ENCODE measurements at regions not wholly inside any gene's neighbourhood (a gene's known extent, or its start where the extent isn't known, plus 50 kb on each side); places are given as distances from the start of the nearest gene placed in this dataset.

DNA sequence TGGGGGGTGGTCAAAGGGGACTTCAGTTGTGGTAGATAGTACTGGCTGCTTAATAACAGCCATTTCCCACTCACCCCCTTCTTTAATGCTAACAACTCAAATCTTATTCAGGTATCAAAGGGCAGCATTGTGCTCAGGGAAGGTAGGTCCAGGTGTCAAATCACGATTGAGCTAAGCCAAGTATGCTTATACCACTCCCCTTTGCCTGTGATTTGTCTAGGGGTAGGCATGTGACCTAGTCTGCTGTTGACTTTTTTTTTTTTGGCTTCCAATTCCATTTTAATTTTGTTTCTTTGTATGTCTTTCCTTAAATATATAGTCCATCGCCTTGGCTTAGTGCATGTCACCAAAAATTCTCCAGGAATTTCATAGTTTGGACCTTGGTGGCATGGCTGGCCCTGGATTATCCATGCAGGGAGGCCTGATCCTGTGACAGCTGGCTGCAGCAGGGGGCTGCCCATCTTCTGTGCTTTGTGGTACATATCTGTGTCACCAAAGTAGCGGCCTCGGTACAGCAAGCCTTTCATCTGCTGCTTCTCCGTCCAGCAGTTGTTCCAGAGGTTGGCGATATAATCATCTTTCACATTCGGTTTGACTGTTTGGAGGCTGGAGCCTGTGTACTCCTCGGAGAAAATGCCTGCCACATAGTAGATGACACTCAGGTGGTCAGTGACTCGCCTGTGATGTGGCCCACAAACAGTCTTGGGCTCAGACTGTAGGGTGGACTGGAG is 68.1 kb upstream of the SPRED2 start:
- no peak for DNase-seq (ENCODE audit: low spot score)
- in situ Hi-C loops (cut with HindIII; ENCODE audit: low sequenced_read_pairs) = no loop called here

DNA sequence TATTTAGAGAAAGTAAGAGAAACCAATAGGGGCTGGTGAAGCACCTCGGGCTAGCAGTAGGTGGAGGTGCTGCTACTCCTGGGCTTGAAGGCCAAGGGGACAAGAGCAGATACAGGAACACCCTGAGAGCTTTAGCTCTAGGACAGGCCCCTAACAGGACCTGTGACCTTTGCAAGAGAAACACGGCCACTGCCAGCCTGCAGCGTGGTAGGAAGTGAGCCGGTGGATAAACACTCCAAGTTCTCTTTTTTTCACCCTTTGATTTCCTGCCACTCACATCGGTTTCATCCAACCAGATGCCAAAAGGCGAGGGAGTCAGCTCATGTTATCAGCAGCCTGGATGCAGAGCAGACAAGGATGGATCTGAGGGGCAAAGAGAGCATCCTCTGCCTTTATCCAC is 66.8 kb upstream of the SPRED2 start:
- DNase-seq (ENCODE audit: low spot score) = no peak
- in situ Hi-C loops (cut with HindIII; ENCODE audit: low sequenced_read_pairs) = no loop called here

DNA sequence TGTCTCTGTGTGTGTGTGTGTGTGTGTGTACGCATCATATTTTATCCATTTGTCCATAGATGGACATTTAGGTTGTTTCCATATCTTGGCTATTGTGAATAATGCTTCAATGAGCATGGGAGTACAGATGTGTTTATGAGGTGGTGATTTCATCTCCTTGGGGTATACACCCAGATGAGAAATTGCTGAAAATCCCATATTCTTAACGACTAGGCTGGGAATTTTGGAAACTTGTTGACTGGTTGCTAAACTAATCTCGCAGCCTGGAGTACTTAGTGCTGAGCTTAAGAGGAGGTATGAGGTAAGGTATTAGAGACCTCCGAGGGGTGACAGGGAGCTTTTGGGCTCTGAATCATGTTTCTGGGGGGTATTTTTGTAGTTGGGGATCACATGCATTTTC is 66.0 kb upstream of the SPRED2 start:
- in situ Hi-C loops (cut with HindIII; ENCODE audit: low sequenced_read_pairs) = no loop called here

DNA sequence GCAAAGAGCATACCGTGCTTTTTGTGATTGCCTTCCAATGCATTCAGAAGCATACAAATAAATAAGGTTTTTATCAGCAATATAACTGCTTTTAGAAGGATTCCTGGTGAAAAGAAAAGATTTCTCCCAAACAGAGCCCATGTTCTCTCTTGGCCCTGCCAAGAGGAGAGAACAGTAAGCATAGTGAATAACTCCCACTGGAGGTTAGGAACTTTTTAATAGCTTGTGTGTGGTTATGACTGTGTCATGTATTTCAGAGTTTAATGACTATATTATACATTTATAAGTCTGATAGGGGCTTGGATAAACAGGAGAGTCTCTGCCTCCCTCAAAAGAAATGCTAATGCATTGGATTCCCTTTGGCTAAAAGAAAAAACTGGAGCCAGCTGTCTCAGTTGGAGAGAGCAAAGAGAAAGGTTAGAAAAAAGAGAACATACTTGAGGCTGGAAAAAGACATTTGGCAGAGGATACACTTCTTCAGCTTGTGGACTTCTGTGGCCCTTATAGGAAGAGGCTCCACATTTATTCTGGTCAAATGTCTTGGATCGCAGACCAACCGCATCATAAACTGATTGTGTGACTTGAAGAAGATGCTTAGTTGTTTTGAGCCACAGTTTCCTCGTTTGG is 63.0 kb upstream of the SPRED2 start:
- in situ Hi-C loops (cut with HindIII; ENCODE audit: low sequenced_read_pairs) = no loop called here
- DNase-seq (ENCODE audit: low spot score) = peak; percentile 9

More for the DNA sequence above, 66.0 kb upstream of the SPRED2 start:
- DNase-seq (ENCODE audit: low spot score) = no peak

DNA sequence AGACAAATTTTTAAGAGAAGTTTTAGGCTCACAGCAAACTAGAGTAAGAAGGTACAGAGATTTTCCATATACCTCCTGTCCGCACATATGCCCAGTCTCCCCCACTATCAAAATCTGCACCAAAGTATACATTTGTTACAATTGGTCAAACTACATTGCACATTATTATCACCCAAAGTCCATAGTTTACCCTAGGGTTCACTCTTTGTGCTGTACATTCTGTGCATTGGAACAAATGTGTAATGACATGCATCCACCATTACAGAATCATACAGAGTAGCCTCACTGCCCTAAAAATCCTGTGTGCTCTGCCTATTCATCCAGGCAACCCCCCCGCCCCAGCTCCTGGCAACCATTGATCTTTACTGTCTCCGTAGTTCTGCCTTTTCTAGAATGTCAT is 61.7 kb upstream of the SPRED2 start:
- in situ Hi-C loops (cut with HindIII; ENCODE audit: low sequenced_read_pairs) = no loop called here
- DNase-seq (ENCODE audit: low spot score) = no peak

GRCh38 chr2:65491381-65491905 is 59.0 kb upstream of the SPRED2 start:
- in situ Hi-C loops (cut with HindIII; ENCODE audit: low sequenced_read_pairs) = no loop called here
- no peak for DNase-seq (ENCODE audit: low spot score)

- DNase-seq (ENCODE audit: low spot score) = no peak
- in situ Hi-C loops (cut with HindIII; ENCODE audit: low sequenced_read_pairs) = no loop called here
Measured at GRCh38 chr2:65490222-65490621, 57.8 kb upstream of the SPRED2 start.

DNA sequence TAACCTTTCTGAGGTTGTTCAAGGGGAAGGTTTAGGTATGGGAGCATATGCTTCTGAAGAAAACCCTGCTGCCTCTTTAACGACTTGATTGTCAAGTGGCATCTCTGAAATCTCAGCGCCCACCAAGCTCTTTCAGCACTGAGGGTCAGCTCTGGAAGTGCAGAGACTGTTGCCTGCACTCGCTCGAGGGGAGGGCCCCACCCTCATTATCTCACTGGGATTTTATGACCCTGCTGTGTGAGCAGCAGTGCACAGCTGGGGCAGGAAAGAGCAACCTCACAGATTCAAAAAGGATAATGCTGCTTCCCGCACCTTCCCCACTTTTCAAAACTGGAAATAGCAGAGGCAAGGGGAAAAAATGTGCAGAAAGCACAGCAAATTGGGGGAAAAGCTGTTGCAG is 56.9 kb upstream of the SPRED2 start:
- in situ Hi-C loops (cut with HindIII; ENCODE audit: low sequenced_read_pairs) = no loop called here
- DNase-seq (ENCODE audit: low spot score) = no peak

DNA sequence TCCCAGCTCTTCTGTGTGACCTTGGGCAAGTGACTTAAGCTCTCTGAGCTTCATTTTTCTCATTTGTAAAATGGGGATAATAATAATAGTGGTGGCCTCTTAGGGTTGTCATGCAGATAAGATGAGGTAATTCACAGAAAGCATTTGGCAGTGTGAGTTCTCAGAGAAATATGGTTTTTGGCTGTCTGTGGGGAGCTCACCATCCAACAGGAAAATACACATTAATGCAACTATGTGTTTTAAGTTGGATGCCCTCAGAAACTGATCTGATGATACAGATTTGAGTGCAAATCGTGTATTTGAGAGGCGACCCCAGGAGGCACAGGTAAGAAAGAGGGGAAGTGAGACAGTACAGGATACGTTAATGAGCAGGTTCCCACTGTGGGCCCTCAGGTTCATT is 56.1 kb upstream of the SPRED2 start:
- no peak for DNase-seq (ENCODE audit: low spot score)
- in situ Hi-C loops (cut with HindIII; ENCODE audit: low sequenced_read_pairs) = no loop called here

DNA sequence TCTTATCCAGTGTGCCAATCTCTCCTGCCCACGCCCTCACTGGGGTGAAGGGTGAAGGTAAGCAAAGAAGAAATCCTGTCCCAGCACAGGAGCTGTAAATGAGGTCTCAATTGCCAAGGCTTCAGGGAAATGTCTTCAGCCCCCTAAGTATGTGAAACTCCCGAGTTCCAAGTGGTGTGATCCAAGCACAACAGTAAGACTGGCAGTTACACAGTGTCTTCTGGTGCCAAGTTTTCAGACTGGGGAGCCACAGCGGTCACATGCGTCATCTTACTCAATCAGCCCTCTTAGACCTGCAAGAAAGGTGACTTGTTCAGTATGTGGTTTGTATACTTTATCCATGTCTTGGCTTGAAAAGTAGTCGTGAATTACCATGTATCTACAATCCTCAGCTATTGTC is 55.0 kb upstream of the SPRED2 start:
- no peak for DNase-seq (ENCODE audit: low spot score)
- in situ Hi-C loops (cut with HindIII; ENCODE audit: low sequenced_read_pairs) = no loop called here

DNA sequence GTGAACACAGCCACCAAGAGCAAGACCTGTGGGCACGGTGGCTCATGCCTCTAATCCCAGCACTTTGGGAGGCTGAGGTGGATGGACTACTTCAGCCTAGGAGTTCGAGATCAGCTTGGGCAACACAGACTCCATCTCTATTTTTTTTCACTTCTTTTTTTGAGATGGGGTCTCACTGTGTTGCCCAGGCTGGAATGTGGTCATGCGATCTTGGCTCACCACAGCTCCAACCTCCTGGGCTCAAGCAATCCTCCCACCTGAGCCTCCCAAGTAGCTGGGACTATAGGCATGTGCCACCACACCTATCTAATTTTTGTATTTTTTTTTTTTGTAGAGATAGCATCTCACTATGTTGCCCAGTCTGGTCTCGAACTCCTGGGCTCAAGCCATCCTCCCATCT is 54.4 kb upstream of the SPRED2 start:
- in situ Hi-C loops (cut with HindIII; ENCODE audit: low sequenced_read_pairs) = no loop called here
- no peak for DNase-seq (ENCODE audit: low spot score)

- in situ Hi-C loops (cut with HindIII; ENCODE audit: low sequenced_read_pairs) = no loop called here
- DNase-seq (ENCODE audit: low spot score) = no peak
Measured at GRCh38 chr2:65486282-65486681, 53.9 kb upstream of the SPRED2 start.

DNA sequence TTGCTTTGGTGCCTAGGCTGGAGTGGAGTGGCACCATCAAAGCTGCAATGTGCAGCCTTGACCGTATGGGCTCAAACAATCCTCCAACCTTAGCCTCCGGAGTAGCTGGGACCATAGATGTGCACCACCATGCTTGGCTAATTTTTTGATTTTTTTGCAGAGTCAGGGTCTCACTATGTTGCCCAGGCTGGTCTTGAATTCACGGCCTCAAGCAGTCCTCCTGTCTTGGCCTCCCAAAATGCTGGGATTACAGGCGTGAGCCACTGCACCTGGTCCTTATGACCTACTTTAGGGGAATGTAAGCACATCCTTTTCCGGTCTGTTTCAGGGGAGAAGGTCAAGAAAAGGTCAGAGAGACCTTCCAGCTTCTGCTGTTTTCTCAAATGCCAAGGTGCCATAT is 53.4 kb upstream of the SPRED2 start:
- DNase-seq (ENCODE audit: low spot score) = no peak
- in situ Hi-C loops (cut with HindIII; ENCODE audit: low sequenced_read_pairs) = no loop called here

GRCh38 chr2:65483763-65484162 is 51.4 kb upstream of the SPRED2 start:
- DNase-seq (ENCODE audit: low spot score) = no peak
- in situ Hi-C loops (cut with HindIII; ENCODE audit: low sequenced_read_pairs) = no loop called here

GRCh38 chr2:65482971-65483370 is 50.6 kb upstream of the SPRED2 start:
- DNase-seq (ENCODE audit: low spot score) = no peak
- in situ Hi-C loops (cut with HindIII; ENCODE audit: low sequenced_read_pairs) = no loop called here
